ENCODE measurements at regions not wholly inside any gene's neighbourhood (a gene's known extent, or its start where the extent isn't known, plus 50 kb on each side); places are given as distances from the start of the nearest gene placed in this dataset.
"Not testable (repeated sequence)": the region's sequence is repeated elsewhere in the genome, so short reads cannot be mapped to it uniquely, and the experiment has no call there.

GRCh38 chr6:48371226-48371625, 260.2 kb upstream of the PTCHD4 start:
- DNase-seq: not testable (repeated sequence)

- DNase-seq: no peak
These were observed 258.1 kb upstream of the PTCHD4 start for GRCh38 chr6:48369100-48369499.

DNA sequence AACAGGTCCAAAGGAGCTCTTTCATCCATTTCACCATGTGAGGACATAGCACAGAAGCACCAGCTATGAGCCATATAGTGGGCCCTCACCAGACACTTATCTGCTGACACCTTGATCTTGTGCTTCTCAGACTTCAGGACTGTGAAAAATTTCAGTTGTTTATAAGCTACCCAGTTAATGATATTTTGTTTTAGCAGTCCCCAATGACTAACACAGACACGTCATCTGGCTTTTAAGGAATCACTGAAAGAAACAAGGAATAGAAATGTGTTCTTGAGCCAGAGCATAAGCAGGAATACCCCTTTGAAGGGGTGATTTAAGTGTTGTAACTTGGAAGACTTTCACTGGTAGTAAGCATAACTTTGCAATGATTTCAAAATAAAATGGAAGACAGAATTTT, 214.7 kb upstream of the PTCHD4 start:
- DNase-seq: no peak

DNA sequence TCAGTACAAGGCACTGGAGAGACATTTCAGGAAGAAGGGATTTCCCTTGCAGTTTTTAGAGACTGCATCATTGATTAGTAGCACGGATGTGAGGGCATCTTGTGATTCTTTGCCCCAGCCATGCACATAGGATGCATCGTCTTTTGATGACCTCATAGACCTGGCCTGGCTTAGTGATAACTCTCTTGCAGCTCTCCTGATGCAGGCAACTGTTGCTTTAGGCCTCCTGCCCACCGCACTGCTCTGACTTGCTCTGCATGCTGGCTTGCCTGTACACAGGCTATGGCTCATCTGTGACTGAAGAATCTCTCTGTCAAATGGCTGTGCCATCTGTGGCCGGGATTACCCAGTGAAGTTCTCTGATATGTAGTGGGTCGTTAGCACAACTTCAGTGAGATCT, 207.7 kb upstream of the PTCHD4 start:
- DNase-seq: no peak

DNA sequence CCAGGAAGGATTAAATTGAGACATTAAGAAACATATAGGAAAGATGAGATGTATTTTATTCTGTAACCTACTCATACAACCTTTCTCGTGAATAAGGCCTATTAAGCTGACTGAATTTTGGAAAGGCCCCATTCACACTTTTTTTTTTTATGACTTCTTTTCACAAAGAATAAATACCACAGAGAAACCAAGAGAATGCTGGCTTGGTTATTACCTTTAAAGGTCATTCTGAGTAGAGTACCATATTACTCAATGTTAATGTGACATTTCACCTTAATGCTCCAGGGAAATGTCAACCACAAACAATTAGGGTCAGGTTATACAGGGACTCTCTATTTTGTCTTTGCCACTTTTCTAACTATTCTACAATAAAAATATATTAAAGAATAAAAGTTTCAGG, 204.9 kb upstream of the PTCHD4 start:
- no peak for DNase-seq

GRCh38 chr6:48315051-48315719, 204.2 kb upstream of the PTCHD4 start:
- no peak for DNase-seq

DNA sequence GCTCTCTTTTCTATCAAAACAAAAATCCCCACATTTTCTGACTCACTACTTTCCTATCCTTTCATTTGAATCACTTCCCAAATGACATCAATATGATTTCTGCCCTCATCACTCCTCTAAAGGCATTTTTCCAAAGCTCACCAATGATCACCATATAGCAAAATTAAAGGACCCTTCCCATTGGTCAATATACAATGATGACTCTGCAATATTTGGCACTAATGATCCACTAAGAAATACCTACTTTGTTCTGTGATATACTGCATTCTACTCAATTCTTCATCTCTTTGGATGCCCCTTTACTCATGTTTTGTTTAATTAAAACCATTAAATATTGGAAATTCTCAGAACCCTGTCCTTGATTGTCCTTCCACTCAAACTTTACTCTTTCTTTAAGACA, 200.3 kb upstream of the PTCHD4 start:
- DNase-seq: no peak

- DNase-seq: no peak
These were observed 196.6 kb upstream of the PTCHD4 start for GRCh38 chr6:48307573-48307972.

- no peak for DNase-seq
These were observed 179.6 kb upstream of the PTCHD4 start for GRCh38 chr6:48290595-48290994.

DNA sequence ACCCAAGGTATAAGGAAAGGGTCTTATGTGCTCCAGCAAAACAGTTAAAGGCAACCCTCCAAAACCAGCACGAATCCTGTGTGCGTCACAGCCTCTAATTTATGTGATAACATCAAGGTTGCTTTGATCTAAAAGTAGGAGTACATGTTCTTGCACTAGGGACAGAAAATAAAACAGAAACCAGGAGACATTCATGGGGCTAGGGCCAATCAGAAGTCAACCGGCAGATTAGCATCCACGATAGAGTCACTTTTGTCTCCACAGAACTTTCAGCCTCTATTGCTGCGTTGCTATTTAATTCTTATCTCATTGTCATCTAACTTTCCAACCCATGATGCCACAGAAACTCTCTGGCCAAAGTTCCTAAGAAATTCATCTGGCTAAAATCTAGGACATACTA, 178.8 kb upstream of the PTCHD4 start:
- no peak for DNase-seq

- DNase-seq: no peak
These were observed 170.2 kb upstream of the PTCHD4 start for GRCh38 chr6:48281217-48281616.

- no peak for DNase-seq
These were observed 169.1 kb upstream of the PTCHD4 start for GRCh38 chr6:48280035-48280620.

DNA sequence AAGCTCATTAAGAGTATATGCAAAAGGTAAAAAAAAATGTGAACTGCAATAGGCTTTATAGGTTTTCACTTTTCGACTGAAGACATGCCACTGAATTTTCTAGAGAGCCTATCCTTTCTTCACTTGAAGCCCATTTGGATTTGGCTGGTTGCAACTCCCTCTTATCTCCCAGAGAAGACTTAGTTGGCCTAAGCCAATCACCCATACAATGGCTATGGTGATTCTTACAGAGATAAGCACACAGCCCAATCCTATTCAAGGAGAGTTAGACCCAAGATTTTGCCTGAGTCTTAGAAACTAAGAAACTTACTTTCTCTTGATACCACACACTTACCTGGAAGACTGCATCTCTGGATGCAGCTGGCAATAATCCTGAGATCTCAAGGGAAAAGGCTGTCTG, 167.3 kb upstream of the PTCHD4 start:
- no peak for DNase-seq

DNA sequence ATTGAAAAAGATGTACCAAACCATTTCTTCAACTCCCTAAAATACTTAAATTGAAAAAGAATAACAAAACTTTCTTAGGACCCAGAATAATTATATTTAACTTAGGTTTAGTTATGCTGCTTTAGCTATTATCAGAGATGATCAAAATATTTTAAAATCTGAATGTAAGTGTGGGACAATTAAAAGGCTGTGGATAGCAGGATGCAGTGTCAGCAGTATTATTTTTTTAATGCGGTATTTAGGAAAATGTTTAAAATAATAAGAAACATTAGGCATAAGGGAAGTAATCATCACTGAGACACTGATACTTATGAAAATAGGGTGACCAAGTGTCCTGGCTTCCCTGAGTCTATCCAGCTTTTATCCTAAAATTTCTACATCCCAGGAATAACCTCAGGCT, 161.5 kb upstream of the PTCHD4 start:
- no peak for DNase-seq

GRCh38 chr6:48255094-48255493, 144.1 kb upstream of the PTCHD4 start:
- DNase-seq: no peak

DNA sequence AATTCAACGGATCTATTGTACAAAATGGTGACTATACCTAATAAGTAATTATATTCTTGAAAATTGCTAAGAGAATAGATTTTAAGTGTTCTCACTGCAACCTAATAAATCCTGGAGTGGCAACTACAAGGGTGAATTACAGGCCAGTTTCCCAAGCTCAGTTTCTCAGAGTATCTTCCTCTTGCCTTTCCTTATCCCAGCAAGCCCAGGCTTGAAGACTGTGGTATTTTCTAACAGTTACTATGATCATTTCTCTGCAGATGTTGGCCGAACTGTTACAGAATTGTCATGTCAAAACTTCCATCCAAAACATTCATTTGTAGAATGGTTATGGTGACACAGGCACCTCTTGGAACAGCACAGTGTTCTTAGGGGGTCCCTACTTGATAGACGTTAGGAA, 138.1 kb upstream of the PTCHD4 start:
- DNase-seq: no peak

- no peak for DNase-seq
These were observed 132.1 kb upstream of the PTCHD4 start for GRCh38 chr6:48243071-48243470.

- no peak for DNase-seq
These were observed 129.3 kb upstream of the PTCHD4 start for GRCh38 chr6:48240287-48240686.

DNA sequence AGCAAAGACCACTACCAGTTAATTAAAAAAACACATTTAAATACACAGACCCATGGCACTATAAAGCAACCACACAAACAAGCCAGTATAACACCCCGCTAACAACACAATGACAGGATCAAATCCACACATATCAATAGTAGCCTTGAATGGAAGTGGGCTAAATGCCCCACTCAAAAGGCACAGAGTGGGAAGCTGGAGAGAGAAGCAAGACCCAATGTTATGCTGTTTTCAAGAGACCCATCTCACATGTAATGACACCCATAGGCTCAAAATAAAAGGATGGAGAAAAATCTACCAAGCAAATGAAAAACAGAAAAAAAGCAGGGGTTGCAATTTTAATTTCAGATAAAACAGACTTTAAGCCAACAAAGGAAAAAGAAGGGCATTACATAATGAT, 125.4 kb upstream of the PTCHD4 start:
- no peak for DNase-seq

DNA sequence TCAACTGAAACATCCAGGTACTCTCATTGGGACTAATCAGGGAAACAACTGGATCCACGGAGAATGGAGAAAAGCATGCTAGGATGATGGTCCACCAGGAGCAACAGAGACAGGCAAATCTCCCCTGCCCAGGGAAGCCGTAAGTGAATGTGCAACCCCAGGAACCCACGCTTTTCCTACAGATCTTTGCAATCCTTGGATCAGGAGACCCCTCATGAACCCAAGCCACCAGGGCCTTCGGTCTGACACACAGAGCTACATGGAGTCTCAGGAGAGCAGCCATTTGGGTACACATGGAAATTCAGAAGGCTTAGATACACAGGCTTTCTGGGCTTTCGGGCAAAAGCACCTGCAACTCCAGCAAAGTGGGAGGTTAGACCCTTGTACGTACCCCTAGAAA, 122.1 kb upstream of the PTCHD4 start:
- DNase-seq: no peak

GRCh38 chr6:48229841-48230240, 118.8 kb upstream of the PTCHD4 start:
- DNase-seq: no peak

DNA sequence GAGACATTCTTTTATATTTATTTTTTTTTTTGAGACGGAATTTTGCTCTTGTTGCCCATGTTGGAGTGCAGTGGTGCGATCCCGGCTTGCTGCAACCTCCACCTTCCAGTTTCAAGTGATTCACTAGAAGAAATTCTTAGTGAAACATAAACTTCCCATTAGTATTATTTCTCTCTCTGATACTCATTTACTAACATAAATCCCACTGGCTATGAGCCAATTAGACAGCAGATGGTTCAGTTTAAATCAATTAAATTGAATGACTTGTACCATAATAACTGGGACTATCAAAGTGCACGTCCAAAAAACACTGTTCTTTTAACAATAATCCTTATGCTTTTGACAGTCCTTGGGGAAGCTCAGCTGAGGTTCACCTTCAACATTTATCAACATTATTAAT, 111.2 kb upstream of the PTCHD4 start:
- DNase-seq: no peak

- DNase-seq: no peak
These were observed 102.2 kb upstream of the PTCHD4 start for GRCh38 chr6:48213076-48213788.

GRCh38 chr6:48212501-48212900, 101.5 kb upstream of the PTCHD4 start:
- DNase-seq: no peak

DNA sequence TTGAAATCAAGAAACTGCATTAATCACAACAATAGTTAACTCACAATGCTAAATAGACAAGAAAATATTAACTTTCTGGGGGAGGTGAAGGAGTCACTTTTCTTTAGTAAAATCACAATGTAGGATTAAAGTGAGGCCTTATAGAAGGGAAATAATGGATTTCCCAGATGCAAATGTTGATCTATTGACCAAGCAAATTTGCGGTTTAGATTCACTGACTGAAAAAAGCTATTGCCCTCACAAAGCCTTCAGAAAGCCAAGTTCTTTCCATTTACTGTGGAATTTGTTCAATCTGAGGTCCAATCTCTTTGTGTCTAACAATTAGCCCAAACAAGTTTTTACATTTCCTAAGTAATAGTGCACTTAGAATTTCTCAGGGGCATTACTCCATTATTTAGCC, 95.1 kb upstream of the PTCHD4 start:
- DNase-seq: no peak
